Hindlimb muscle (tissue), 1 donor: ENCODE measurements at regions not wholly inside any gene's neighbourhood (a gene's known extent, or its start where the extent isn't known, plus 50 kb on each side); places are given as distances from the start of the nearest gene placed in this dataset.

ENCODE experiments used
- DNase-seq: peaks from one replicate; pipeline ENCODE4 v3.0.0-alpha.2; 2013

DNA sequence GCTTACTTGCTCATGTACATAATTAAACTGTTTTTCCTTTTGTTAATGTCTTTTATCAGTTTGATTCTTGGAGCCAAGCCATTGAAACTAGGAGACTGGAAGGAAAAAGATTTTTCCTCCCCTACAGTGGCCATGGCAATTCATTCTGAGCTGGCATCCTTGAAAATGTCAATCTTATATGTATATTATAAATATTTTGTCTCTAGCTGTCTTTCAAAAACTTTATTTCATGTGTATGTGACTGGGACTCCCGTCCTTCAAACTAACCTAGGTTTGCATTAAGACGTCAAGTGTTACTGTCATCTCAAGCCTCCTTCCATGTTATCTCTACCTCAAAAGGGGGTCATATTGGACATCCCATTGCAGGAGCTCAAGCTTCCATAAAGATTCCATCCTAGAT, 280.4 kb downstream of the HRH4 start:
- no peak for DNase-seq

DNA sequence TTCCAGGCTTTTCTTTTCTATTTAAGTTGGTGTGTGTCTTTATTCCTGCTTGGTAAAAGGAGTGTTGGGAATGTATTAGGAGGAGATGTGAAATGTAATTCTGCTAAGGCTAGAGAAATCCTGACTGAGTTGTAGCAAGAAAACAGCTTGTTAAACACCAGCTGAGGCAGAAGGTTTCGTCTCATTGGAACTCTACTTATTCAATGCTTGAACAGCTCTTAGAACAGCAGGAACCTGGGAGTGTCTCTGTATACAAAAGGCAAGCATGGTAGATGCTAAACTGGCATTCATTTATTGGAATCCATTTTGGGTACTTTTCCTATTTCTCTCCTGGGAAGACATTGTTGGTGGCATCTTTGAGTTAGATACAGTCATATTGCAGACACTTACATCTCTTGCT, 280.9 kb downstream of the HRH4 start:
- DNase-seq, result no peak

GRCh38 chr18:24741965-24742724, 281.7 kb downstream of the HRH4 start:
- DNase-seq, result no peak

GRCh38 chr18:24754583-24755253, 294.3 kb downstream of the HRH4 start:
- no peak for DNase-seq

DNA sequence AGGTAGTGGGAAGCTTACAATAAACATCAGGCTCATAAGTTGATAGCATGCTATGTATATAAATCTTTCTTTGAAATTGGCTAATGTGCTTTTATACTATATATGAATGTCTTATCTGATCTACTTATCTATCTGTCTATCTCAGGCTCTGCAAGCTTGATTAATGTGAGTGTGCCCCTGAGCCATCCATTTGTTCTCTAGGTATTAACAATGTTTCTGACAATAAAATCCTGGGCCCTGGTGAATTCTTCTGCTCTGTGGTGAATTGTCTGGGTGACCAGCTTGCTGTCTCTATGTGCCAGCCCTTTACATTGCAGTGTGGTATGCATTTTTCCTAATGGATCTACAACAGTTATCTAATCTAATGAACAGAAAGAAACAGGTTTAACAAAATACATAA, 295.9 kb downstream of the HRH4 start:
- DNase-seq, result no peak

- DNase-seq, result no peak
Observed at GRCh38 chr18:24757134-24757533, 296.7 kb downstream of the HRH4 start.

- no peak for DNase-seq
Observed at GRCh38 chr18:24761765-24762164, 301.3 kb downstream of the HRH4 start.

- peak; percentile 79 for DNase-seq
Observed at GRCh38 chr18:24762511-24762910, 302.1 kb downstream of the HRH4 start.

- peak; percentile 68 for DNase-seq
Observed at GRCh38 chr18:24763765-24764513, 303.5 kb downstream of the HRH4 start.

GRCh38 chr18:24764766-24765165, 304.3 kb downstream of the HRH4 start:
- no peak for DNase-seq

GRCh38 chr18:24766376-24766775, 305.9 kb downstream of the HRH4 start:
- no peak for DNase-seq

DNA sequence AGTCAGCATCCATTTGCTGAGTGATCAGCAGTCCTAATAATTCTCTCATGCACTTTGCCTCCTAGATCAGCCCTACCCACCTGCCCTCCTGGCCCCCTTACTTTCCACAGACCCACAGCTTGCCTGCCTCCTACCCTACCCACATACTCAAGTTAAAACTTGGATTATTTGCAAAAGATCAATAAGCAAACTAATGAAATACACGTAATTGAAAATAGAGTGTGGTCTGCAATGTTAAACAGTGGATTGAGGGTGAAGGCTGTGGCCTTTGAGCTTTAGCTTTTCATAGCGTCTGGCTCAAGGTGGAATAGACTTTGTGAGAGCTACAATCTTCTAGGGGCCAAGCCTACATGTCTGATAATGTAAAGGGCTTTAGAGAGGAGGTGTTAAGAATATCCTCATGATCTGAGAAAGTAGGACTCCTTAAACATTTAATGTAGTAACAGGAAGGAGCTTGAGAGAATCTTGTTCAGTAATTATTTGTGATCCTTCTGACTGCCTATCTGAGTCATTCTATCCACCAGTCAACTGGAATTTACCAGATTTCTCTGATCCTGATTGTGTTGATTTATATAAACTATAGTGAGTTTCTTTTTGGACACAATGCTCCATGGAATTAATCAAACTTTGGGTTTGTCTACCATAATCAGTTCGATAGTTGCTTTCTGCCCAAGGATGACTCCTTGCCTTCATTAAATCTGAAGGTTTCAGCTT, 310.0 kb downstream of the HRH4 start:
- no peak for DNase-seq

DNA sequence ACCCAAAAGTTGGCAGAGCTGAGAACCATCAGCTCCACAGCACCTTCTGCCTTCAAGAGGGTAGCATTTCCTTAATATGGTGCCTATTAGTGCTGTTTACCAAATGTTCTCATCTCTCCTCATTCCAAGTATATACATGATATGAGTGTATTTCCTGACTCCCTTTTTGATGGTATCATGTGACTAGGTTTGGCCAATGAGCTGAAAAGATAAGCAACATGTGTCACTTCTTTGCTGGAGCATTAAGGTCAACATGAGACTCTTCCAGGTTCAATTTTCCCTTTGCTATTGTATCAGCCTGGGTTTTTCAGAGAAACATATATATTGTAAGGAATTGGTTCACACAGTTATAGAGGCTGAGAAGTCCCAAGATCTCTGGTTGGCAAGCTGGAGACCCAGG, 310.9 kb downstream of the HRH4 start:
- no peak for DNase-seq

DNA sequence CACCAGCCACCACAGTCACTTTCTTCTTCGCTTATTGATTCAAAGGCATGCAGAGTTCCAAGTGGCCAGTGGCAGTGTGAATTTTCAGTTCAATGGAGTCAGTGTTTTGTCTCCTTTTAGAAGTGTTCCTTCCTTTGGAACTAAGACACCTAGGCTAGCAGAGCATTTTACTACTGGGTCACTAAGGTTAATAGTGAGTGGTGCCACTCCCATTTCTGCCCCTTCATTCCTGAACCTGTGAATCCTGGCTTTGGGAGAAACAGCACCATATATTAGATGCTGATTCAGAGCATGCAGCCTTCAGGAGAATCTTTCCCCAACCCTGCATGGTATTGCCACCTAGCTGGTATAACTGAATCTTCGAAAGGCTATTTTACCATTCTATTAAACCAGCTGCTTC, 312.7 kb downstream of the HRH4 start:
- no peak for DNase-seq

DNA sequence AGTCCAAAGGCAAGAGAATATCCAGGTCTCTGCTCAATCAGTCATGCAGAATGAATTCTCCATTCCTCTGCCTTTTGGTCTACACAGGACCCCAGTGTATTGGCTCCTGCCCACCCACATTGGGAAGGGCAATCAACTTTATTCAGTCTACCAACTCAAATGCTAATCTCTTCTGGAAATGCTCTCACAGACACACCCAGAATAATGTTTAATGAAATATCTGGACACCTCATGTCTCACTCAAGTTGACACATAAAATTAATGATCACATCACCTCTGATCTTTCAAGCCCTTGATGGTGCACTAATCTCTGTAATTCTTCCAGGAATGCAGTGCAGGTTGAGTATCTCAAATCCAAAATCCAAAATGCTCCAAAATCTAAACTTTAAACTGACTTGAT, 315.6 kb downstream of the HRH4 start:
- no peak for DNase-seq

DNA sequence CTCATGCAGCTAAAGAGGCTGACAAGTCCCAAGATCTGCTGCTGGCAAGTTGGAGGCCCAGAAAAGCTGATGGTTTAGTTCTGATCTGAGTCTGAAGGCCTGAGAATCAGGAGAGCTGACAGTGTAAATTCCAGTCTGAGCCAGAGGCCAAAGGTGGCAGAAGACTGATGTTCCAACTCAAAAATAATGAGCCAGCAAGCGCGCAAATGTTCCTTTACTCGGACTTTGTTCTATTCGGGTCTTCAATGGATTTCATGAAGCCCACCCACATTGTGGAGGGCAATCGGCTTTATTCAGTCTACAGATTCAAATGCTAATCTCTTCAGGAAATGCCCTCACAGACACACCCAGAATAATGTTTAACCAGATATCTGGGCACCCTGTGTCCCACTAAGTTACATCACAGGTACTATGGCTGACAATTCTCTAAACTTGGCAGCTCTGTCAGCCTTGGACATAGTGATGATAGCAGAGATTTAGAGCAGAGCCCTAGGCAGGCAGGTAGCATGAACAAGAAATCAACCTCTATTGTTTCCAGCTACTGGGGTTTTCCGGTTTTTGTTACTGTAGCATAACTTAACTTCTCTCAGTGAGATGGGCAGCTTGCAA, 318.5 kb downstream of the HRH4 start:
- no peak for DNase-seq

DNA sequence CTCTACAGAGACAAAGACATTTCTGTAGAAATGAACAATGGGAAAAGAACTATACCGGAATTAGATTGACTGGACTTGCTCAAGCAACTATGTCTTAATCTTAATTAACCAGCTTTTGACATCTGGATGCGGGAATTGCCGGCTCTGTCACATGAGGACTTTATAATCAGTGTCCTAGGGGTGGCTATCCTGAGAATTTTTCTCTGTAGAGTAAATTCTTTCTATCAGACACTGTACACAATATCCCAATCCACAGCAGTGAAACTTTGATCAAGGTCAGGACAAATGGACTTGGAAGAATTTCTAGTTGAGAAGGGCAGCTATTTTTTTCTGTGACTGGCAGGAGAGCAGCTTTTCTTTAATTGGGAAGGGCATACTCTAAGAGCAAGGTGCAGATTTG, 322.1 kb downstream of the HRH4 start:
- no peak for DNase-seq

GRCh38 chr18:24785019-24785418, 324.6 kb downstream of the HRH4 start:
- no peak for DNase-seq

GRCh38 chr18:24786027-24786426, 325.6 kb downstream of the HRH4 start:
- no peak for DNase-seq

DNA sequence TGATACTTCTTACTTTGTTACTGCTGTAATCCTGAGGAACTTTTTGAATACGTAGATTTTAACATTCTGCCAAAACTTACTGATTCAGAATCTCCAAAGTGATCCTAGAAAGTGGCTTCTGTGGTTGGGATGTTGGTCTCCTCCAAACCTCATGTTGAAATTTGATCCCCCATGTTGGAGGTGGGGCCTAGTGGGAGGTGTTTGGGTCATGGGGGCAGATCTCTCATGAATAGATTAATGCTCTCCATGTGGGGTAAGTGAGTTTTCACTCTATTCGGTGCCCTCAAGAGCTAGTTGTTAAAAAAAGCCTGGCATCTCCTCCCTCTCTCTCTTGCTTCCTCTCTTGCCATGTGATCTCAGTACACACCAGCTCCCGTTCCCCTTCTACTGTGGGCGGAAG, 329.9 kb downstream of the HRH4 start:
- DNase-seq, result no peak

GRCh38 chr18:24791751-24792545, 331.5 kb downstream of the HRH4 start:
- DNase-seq, result peak; percentile 27

- no peak for DNase-seq
Observed at GRCh38 chr18:24793742-24794141, 333.3 kb downstream of the HRH4 start.
